CD4-positive, alpha-beta T cell treated with Interleukin-2 at 100 ng/mL for 4 hours (primary cell): ENCODE measurements at regions not wholly inside any gene's neighbourhood (a gene's known extent, or its start where the extent isn't known, plus 50 kb on each side); places are given as distances from the start of the nearest gene placed in this dataset.

ENCODE experiments used
- DNase-seq: peaks from one replicate; pipeline ENCODE4 v3.0.0-alpha.2; 2020; ENCODE audit warnings: low spot score

GRCh38 chr18:41038071-41038470 is 917.0 kb upstream of the PIK3C3 start:
- DNase-seq: no peak

GRCh38 chr18:41036346-41036745 is 918.7 kb upstream of the PIK3C3 start:
- DNase-seq: no peak

- DNase-seq: no peak
These were observed 920.6 kb upstream of the PIK3C3 start for GRCh38 chr18:41034413-41034812.

GRCh38 chr18:41025666-41026065 is 929.4 kb upstream of the PIK3C3 start:
- no peak for DNase-seq

- no peak for DNase-seq
These were observed 930.2 kb upstream of the PIK3C3 start for GRCh38 chr18:41024792-41025191.

- DNase-seq: no peak
These were observed 932.5 kb upstream of the PIK3C3 start for GRCh38 chr18:41022484-41022883.

GRCh38 chr18:41021089-41021488 is 933.9 kb upstream of the PIK3C3 start:
- no peak for DNase-seq

GRCh38 chr18:41012194-41012593 is 942.8 kb upstream of the PIK3C3 start:
- no peak for DNase-seq

GRCh38 chr18:41009926-41010325 is 945.1 kb upstream of the PIK3C3 start:
- DNase-seq: no peak

- DNase-seq: no peak
These were observed 950.7 kb upstream of the PIK3C3 start for GRCh38 chr18:41004324-41004723.

GRCh38 chr18:40995529-40995928 is 959.5 kb upstream of the PIK3C3 start:
- DNase-seq: no peak

GRCh38 chr18:40993363-40993762 is 961.7 kb upstream of the PIK3C3 start:
- DNase-seq: no peak

GRCh38 chr18:40987581-40987980 is 967.5 kb upstream of the PIK3C3 start:
- DNase-seq: no peak

GRCh38 chr18:40985436-40985835 is 969.6 kb upstream of the PIK3C3 start:
- DNase-seq: no peak

- no peak for DNase-seq
These were observed 970.2 kb upstream of the PIK3C3 start for GRCh38 chr18:40984856-40985255.

GRCh38 chr18:40983835-40984234 is 971.2 kb upstream of the PIK3C3 start:
- no peak for DNase-seq

- DNase-seq: no peak
These were observed 974.9 kb upstream of the PIK3C3 start for GRCh38 chr18:40980171-40980570.

GRCh38 chr18:40976050-40976449 is 979.0 kb upstream of the PIK3C3 start:
- no peak for DNase-seq

GRCh38 chr18:40974448-40974847 is 980.6 kb upstream of the PIK3C3 start:
- DNase-seq: no peak

- no peak for DNase-seq
These were observed 992.2 kb upstream of the PIK3C3 start for GRCh38 chr18:40962784-40963183.

GRCh38 chr18:40957533-40958070 is 997.4 kb upstream of the PIK3C3 start:
- DNase-seq: no peak

GRCh38 chr18:40956213-40956612 is 998.8 kb upstream of the PIK3C3 start:
- DNase-seq: no peak

GRCh38 chr18:40955351-40955750 is 999.7 kb upstream of the PIK3C3 start:
- no peak for DNase-seq

GRCh38 chr18:40949114-40949950 is 1005.7 kb upstream of the PIK3C3 start:
- DNase-seq: no peak
